Cardiac septum (tissue), 1 donor: ENCODE measurements at regions not wholly inside any gene's neighbourhood (a gene's known extent, or its start where the extent isn't known, plus 50 kb on each side); places are given as distances from the start of the nearest gene placed in this dataset.

Source experiments
- DNase-seq: peaks from one replicate; pipeline ENCODE4 v3.0.0-alpha.2; 2020; ENCODE audit warnings: low spot score
- intact Hi-C: fragments of 100-400 bp; cut with DNase I; formaldehyde crosslinking; loops from one replicate; pipeline ENCODE4 v1.14.0; 2022
- donor health status: DM: no; HTN: no; CAD: no.

GRCh38 chr13:81745391-81745790 is 1404.5 kb upstream of the SPRY2 start:
- intact Hi-C loops = no loop called here
- no peak for DNase-seq

GRCh38 chr13:81738364-81738763 is 1397.4 kb upstream of the SPRY2 start:
- no peak for DNase-seq
- intact Hi-C loops = no loop called here

- intact Hi-C loops = no loop called here
- no peak for DNase-seq
Measured at GRCh38 chr13:81726037-81726726, 1385.3 kb upstream of the SPRY2 start.

DNA sequence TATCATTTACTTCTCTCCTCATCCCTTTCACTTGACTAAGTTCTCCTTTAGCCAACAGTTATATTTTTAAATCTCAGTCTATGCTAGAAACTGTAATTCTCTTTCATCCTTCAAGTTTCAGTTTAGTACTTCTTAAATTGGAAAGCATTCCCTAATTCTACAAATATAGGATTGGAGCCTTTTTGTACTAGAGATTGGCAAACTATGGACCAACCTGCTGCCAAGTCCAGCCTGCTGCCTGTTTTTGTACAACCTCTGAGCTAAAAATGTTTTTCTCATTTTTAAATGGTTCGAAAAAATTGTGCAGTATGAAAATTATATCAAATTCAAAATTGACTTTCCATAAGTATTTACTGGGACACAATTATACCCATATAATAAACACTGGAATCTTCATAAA is 1381.5 kb upstream of the SPRY2 start:
- intact Hi-C loops = no loop called here
- DNase-seq = no peak

GRCh38 chr13:81721400-81721799 is 1380.5 kb upstream of the SPRY2 start:
- DNase-seq = no peak
- intact Hi-C loops = no loop called here

DNA sequence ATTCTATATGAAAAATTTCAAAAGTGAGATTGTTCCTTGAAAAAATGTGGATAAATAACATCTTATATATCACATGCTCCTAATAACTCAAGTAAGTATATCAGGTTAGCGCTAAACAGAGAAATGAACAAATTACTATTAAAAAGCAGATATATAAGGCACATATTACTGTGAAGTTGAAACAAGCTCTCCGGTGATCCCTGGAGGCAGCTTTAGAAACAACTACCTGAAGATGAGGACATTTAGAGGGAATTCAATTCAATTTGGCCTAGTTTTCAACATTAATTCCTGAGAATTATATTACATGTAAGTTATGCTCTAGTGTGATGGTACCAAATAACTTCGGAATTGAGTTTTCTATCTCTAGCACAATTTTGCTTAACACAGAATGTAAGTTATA is 1373.6 kb upstream of the SPRY2 start:
- intact Hi-C loops = no loop called here
- no peak for DNase-seq

- no peak for DNase-seq
- intact Hi-C loops = no loop called here
Measured at GRCh38 chr13:81713201-81713600, 1372.3 kb upstream of the SPRY2 start.

- intact Hi-C loops = no loop called here
- no peak for DNase-seq
Measured at GRCh38 chr13:81697826-81698225, 1356.9 kb upstream of the SPRY2 start.

DNA sequence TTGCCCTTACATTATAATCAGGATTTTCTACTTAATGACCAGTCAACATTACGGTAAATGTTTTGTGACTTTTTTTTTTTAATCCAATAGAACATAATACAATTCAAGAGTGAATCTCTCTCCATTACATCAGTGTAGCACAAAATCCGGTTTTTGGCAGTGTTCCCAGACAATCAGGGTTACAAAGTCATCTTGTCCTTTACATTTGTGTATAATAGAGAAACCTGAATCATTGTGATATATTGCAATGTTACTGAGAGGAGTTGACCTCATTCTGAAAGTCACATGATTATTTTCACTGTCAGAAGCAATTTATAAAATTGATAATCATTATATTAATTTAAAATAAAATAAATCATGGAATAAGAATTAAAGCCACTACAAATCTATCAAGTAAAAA is 1346.0 kb upstream of the SPRY2 start:
- intact Hi-C loops = no loop called here

DNA sequence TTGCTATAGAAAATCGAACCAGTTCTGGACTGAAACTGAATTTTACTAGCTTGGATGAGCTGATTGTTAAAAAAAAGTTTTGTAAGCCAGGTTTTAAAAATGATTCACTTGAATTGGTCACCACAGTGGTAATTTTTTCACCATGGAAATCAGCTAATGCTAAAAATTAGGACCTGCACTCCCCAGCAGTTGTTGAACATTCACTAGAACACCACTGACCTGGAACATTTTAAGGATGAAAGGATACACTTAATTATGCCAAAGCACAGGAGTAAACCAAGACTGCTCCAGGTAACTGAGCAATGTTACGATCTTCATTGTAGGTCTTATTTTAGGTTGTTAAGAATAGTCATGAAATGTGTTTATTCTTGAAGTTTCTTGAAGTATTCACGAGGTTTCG is 1342.6 kb upstream of the SPRY2 start:
- DNase-seq = no peak
- intact Hi-C loops = no loop called here

More for the DNA sequence above, 1346.0 kb upstream of the SPRY2 start:
- no peak for DNase-seq

GRCh38 chr13:81682081-81682630 is 1341.2 kb upstream of the SPRY2 start:
- no peak for DNase-seq
- intact Hi-C loops = no loop called here

DNA sequence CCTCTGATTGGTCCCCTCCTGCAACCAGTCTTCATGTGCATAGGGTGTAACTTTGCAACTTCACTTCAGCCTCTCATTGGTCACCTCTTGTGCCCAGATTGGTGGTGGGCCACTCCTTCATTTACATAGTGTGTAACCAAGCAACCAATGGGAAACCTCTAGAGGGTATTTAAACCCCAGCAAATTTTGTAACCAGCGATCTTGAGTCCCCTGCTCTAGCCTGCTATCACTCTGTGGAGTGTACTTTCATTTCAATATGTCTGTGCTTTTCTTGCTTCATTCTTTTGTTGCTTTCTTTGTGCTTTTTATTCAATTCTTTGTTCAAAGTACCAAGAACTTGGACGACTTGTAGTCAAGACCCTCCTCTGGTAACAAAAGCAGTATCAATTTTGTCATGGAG is 1336.9 kb upstream of the SPRY2 start:
- DNase-seq = no peak
- intact Hi-C loops = no loop called here

DNA sequence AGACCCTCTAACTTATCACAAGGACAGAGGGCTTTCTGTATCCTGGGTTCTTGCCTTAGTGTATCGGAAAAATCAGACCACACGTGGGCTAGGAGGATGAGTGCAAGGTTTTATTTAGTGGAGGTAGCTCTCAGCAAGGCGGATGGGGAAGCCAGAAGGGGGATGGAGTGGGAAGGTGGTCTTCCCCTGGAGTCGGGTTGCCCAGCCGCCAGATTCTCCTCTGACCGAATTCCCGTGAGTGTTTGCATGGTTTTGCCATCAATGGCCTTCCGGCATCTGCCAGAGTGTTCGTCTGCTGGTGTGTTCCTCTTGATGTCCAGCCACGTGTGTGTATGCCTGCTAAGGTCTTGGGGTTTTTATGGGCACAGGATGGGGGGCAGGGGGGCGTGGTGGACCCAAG is 1335.1 kb upstream of the SPRY2 start:
- DNase-seq = no peak
- intact Hi-C loops = no loop called here

DNA sequence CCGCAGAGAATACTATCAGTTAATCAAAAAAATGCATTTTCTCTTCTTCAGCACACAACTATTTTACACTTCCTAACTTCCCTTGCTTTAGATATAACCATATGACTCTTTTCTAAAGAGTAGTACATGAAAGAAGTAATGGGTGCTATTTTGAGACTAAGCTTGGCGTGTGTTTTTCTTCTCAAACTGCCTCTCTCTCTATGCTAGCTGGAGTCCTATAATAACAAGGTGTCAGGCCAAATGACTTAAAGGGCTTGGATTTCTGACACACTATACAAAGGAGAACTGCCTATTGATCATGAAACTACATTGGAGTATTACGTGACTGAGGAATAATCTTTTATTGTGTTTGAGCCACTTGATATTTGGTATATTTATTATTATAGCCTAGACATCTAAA is 1330.1 kb upstream of the SPRY2 start:
- DNase-seq = no peak
- intact Hi-C loops = no loop called here

GRCh38 chr13:81670048-81670447 is 1329.1 kb upstream of the SPRY2 start:
- no peak for DNase-seq
- intact Hi-C loops = no loop called here

DNA sequence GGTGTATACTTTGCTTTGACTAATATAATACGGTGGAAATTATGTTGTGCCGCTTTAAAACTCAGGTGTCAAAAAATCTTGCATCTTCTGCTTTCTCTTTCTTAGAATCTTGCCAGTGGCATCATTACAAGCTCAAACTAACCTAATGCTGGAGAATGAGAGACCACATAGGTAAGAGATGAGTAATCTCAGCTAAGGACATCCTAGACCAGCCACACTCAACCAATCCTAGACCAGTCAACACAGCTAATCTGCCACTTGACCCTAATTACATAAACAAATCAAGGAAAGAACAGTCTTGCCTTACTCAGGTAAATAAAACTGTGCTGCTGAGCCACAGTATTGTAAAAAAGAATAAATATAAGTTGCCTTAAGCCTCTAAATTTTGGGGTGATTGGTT is 1323.9 kb upstream of the SPRY2 start:
- intact Hi-C loops = no loop called here
- DNase-seq = no peak

DNA sequence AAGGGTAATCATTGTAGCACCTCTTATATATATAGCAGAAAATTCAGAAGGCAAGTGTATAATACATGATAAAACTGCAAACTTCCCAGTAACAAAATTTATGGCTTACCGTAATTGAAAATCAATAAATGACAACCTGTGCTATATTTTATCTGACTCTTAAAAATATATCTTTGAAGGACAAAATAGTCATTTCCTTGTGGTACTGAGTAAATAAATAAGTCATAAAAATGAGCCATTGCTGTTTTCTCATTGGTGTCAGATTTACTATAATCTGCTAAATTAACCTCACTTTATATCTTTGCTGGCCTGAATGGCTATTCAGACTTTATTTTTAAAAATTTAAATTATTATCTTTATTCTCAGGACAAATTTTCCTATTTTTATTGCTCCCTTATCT is 1319.1 kb upstream of the SPRY2 start:
- intact Hi-C loops = no loop called here
- DNase-seq = no peak

DNA sequence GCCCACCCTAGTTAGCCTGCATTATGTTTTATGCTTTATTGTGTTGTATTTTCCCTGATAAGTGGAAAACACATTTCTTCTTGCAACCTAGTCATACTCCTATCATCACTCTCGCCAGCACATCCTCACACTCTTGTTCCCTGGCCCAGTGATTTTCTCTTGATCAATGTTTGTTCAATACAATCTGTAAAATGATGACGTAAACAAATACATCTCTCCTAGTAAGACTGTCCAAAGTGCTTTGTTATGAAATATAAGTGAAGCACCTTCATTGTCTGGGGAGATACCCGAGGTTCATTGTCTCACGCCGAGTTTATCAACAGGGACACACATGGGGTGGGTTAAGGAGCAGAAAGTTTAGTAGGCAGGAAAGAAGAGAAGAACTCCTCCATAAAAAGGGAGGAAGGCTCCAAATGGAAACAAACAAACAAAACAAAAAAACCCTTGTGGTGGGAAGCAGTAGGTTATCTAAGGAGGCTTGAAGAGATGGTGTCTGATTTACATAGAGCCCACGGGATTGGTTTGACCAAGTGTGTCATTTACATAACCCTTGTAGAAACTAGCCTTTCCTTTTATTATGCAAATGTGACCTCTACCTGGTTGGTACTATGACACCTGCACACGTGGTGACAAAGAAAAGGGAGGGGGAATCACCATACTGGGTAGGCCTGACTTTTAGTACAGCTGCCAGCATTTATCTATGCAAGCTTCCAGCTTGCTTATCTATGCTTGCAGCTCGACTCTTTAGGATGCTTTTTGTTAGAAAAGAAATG is 1317.9 kb upstream of the SPRY2 start:
- intact Hi-C loops = no loop called here
- DNase-seq = no peak

- intact Hi-C loops = no loop called here
- no peak for DNase-seq
Measured at GRCh38 chr13:81639984-81640582, 1299.2 kb upstream of the SPRY2 start.

GRCh38 chr13:81637457-81637856 is 1296.5 kb upstream of the SPRY2 start:
- DNase-seq = no peak
- intact Hi-C loops = no loop called here

DNA sequence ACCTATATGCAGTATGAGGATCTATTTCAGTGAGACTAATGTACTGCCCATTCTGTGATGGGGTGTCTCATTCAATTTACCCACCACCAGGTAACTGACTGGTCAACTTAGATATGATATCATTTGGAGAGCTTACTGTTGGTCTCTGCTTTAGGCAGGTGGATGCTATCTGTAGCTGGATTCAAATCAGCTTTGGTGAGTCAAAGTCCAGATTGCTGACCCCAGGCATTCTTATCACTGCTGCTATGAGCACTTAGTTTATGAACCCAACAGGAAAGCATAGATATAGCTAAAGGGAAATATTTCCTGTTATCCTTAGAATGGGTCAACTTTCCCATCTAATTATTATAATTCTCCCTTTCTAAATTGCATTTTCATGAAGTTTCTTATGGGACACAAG is 1295.2 kb upstream of the SPRY2 start:
- DNase-seq = no peak
- intact Hi-C loops = no loop called here
